ENCODE measurements at regions not wholly inside any gene's neighbourhood (a gene's known extent, or its start where the extent isn't known, plus 50 kb on each side); places are given as distances from the start of the nearest gene placed in this dataset.
"Not testable (repeated sequence)": the region's sequence is repeated elsewhere in the genome, so short reads cannot be mapped to it uniquely, and the experiment has no call there.

GRCh38 chr2:87452861-87453260, 295.0 kb upstream of the PLGLB2 start:
- TF ChIP-seq, protein P1, sequence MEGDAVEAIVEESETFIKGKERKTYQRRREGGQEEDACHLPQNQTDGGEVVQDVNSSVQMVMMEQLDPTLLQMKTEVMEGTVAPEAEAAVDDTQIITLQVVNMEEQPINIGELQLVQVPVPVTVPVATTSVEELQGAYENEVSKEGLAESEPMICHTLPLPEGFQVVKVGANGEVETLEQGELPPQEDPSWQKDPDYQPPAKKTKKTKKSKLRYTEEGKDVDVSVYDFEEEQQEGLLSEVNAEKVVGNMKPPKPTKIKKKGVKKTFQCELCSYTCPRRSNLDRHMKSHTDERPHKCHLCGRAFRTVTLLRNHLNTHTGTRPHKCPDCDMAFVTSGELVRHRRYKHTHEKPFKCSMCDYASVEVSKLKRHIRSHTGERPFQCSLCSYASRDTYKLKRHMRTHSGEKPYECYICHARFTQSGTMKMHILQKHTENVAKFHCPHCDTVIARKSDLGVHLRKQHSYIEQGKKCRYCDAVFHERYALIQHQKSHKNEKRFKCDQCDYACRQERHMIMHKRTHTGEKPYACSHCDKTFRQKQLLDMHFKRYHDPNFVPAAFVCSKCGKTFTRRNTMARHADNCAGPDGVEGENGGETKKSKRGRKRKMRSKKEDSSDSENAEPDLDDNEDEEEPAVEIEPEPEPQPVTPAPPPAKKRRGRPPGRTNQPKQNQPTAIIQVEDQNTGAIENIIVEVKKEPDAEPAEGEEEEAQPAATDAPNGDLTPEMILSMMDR (IDR thresholded peaks at IDR 0.05): not testable (repeated sequence)
- TF ChIP-seq POLR2AphosphoS5 (IDR thresholded peaks at IDR 0.05): not testable (repeated sequence)
